Endothelial cell of umbilical vein (primary cell): ENCODE measurements at regions not wholly inside any gene's neighbourhood (a gene's known extent, or its start where the extent isn't known, plus 50 kb on each side); places are given as distances from the start of the nearest gene placed in this dataset.

Experiments
- BruUV-seq: library from RNA; stranded (reverse); fragments of 400-500 nt; replicated peaks from 2 replicates; lab custom pipeline; 2021; lab: Mats Ljungman, UMichigan
- CTCF ChIA-PET: fragments of 300-600, 350-600 bp; sonication (Branson Sonifier 250); formaldehyde crosslinking; loops from one replicate; lab custom pipeline; 2021; ENCODE audit warnings: antibody characterized with exemption, inconsistent platforms; lab: Charles Lee
- POLR2A ChIA-PET: fragments of 300-600, 350-600 bp; sonication (Branson Sonifier 250); formaldehyde crosslinking; loops from one replicate; lab custom pipeline; 2021; ENCODE audit warnings: antibody characterized with exemption, inconsistent platforms; lab: Charles Lee
- DNase-seq: peaks from one replicate; pipeline ENCODE4 v3.0.0-alpha.2; 2011; ENCODE audit warnings: low read depth, low spot score
- FAIRE-seq: peaks from 2 replicates; lab custom pipeline; 2011; peaks lifted over from hg19 to GRCh38; lab: Jason Lieb, UNC
- H2AFZ ChIP-seq: 2 replicates; pipeline ENCODE4 v1.6.0; 2012; ENCODE audit warnings: low read depth, low read length, control low read depth, inconsistent platforms
- H3K27ac ChIP-seq: 2 replicates; pipeline ENCODE4 v1.5.1; 2011; ENCODE audit warnings: low read depth, mild to moderate bottlenecking, control low read depth, low read length, moderate library complexity; ENCODE audit not compliant: insufficient read depth
- H3K27me3 ChIP-seq, 2 experiments: 2 replicates each; pipeline versions ENCODE4 v1.6.0 to v1.6.1; 2011; ENCODE audit warnings: low read length in 2 of 2, mixed read lengths in 1 of 2; ENCODE audit not compliant: control insufficient read depth in 2 of 2, insufficient read depth in 2 of 2
- H3K36me3 ChIP-seq, 2 experiments: 2 replicates in 1 of 2; 3 replicates in 1 of 2; pipeline ENCODE4 v1.5.1; 2011; ENCODE audit warnings: low read length in 2 of 2, mild to moderate bottlenecking in 1 of 2, moderate library complexity in 1 of 2; ENCODE audit not compliant: control insufficient read depth in 2 of 2, insufficient read depth in 2 of 2; ENCODE audit errors: extremely low read depth in 1 of 2
- H3K4me1 ChIP-seq: 3 replicates; pipeline ENCODE4 v1.5.1; 2011; ENCODE audit warnings: mild to moderate bottlenecking, low read length; ENCODE audit not compliant: control insufficient read depth, insufficient read depth; ENCODE audit errors: extremely low read depth
- H3K4me2 ChIP-seq: 2 replicates; pipeline ENCODE4 v1.6.1; 2011; ENCODE audit warnings: low read length, control low read depth, mixed read lengths; ENCODE audit not compliant: insufficient read depth
- H3K4me3 ChIP-seq, 3 experiments: fragments of 200-600 bp in 1 of 3; sonication (generic), shearing (Covaris generic) in 1 of 3; replicated peaks in 1 of 3; 2 replicates each; pipeline ENCODE4 v1.5.1; 2011 to 2016; ENCODE audit warnings: control low read depth in 3 of 3, low read length in 3 of 3, mild to moderate bottlenecking in 2 of 3, inconsistent platforms in 1 of 3, low read depth in 1 of 3, moderate library complexity in 1 of 3; ENCODE audit not compliant: insufficient read depth in 1 of 3
- H3K79me2 ChIP-seq: 2 replicates; pipeline ENCODE4 v1.6.0; 2012; ENCODE audit warnings: low read length, inconsistent platforms; ENCODE audit not compliant: control insufficient read depth, insufficient read depth
- H3K9ac ChIP-seq: replicated peaks from 2 replicates; pipeline ENCODE3; 2011; ENCODE audit warnings: low read length, control low read depth; ENCODE audit not compliant: insufficient read depth; ENCODE audit errors: extremely low read depth
- H3K9me1 ChIP-seq: replicated peaks from 3 replicates; pipeline ENCODE4 v1.6.0; 2011; ENCODE audit warnings: mild to moderate bottlenecking, low read length; ENCODE audit not compliant: control insufficient read depth, insufficient read depth; ENCODE audit errors: extremely low read depth
- H3K9me3 ChIP-seq: replicated peaks from 2 replicates; pipeline ENCODE4 v1.5.1; 2012; ENCODE audit warnings: low read length, inconsistent platforms; ENCODE audit not compliant: control insufficient read depth, insufficient read depth
- H4K20me1 ChIP-seq: replicated peaks from 2 replicates; pipeline ENCODE3; 2011; ENCODE audit warnings: mild to moderate bottlenecking, low read length; ENCODE audit not compliant: control insufficient read depth, insufficient read depth; ENCODE audit errors: extremely low read depth
- EZH2 ChIP-seq: IDR thresholded peaks from 2 replicates; pipeline ENCODE4 v1.6.1; 2012; ENCODE audit warnings: borderline replicate concordance, low read depth, mild to moderate bottlenecking, moderate library complexity, low read length, inconsistent platforms; ENCODE audit not compliant: severe bottlenecking
- FOS ChIP-seq: IDR thresholded peaks from 2 replicates; pipeline ENCODE4 v1.6.1; 2011; ENCODE audit warnings: mild to moderate bottlenecking, low read length, moderate library complexity, borderline replicate concordance; ENCODE audit not compliant: insufficient read depth
- JUN ChIP-seq: IDR thresholded peaks from 2 replicates; pipeline ENCODE4 v1.6.1; 2011; ENCODE audit warnings: borderline replicate concordance, low read depth; ENCODE audit not compliant: insufficient read length, insufficient read depth
- MYC ChIP-seq: IDR thresholded peaks from one replicate; pipeline ENCODE4 v1.6.1; 2011; ENCODE audit warnings: mild to moderate bottlenecking, low read depth, low read length
- POLR2A ChIP-seq: IDR thresholded peaks from 2 replicates; pipeline ENCODE4 v1.6.1; 2012; ENCODE audit warnings: low read depth, mild to moderate bottlenecking, control low read depth, low read length
- POLR2AphosphoS5 ChIP-seq: IDR thresholded peaks from 2 replicates; pipeline ENCODE4 v1.6.1; 2012; ENCODE audit warnings: low read depth, mild to moderate bottlenecking, control low read depth, low read length, moderate library complexity; ENCODE audit not compliant: insufficient read depth
- dilution Hi-C: fragments of 300-500 bp; cut with MboI; formaldehyde crosslinking; loops from one replicate; pipeline ENCODE4 v1.15.0; 2019; ENCODE audit warnings: low sequenced_read_pairs; ENCODE audit not compliant: extremely low pct_ligation_motif_present
- intact Hi-C: fragments of 100-400 bp; cut with micrococcal nuclease; formaldehyde crosslinking; loops from one replicate; pipeline ENCODE4 v1.10.0; 2022
- TF ChIP-seq, protein P1 (sequence below), 2 donors: IDR thresholded peaks; 1 replicate in 1 of 2; 2 replicates in 1 of 2; pipeline ENCODE4 v1.5.1; 2011; ENCODE audit warnings: low read length in 2 of 2, mild to moderate bottlenecking in 2 of 2, moderate library complexity in 2 of 2, control low read depth in 1 of 2, inconsistent platforms in 1 of 2, low read depth in 1 of 2; ENCODE audit not compliant: insufficient read depth in 1 of 2; ENCODE audit errors: extremely low read depth in 1 of 2
- TF ChIP-seq, protein P2 (sequence below): IDR thresholded peaks from 2 replicates; pipeline ENCODE4 v1.6.1; 2011; ENCODE audit not compliant: insufficient read depth, insufficient read length

DNA sequence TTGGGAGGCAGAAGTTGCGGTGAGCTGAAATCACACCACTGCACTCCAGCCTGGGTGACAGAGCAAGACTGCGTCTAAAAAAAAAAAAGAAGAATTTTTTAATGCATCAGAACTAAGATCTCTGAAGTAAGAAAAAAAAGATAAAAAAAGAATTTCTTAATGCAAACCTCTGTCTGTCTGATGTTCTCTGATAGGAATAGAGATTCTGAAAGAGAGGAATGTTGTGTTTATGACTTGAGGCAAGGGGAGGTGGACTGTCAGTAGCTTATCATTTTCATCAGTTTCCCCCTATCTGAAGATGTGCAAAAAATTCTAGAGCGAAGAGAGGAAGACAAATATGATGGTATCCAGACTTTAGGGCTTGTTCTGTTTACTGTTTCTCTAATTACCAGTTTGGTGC, 121.5 kb downstream of the SEC23IP start:
- no TSS peak for BruUV-seq
- no peak for TF ChIP-seq EZH2
- Histone ChIP-seq H3K27ac (no peak overlapping the region), H2AFZ (no peak overlapping the region), H3K4me2 (no peak overlapping the region), H3K4me3 (no peak overlapping the region), H3K9me3 (no peaks in the 10 kb centered on the region), H3K36me3 (no peaks in the 10 kb centered on the region), H4K20me1 (no peaks in the 10 kb centered on the region), H3K9ac (no peak overlapping the region), H3K9me1 (no peaks in the 10 kb centered on the region), H3K27me3 (no peaks in the 10 kb centered on the region), H3K4me1 (no peaks in the 10 kb centered on the region), H3K79me2 (no peaks in the 10 kb centered on the region)
- DNase-seq: no peak
- intact Hi-C loops (no loop called here), dilution Hi-C loops (no loop called here)
- ChIA-PET CTCF (no interaction called here), POLR2A (no interaction called here)
- no peak for FAIRE-seq

DNA sequence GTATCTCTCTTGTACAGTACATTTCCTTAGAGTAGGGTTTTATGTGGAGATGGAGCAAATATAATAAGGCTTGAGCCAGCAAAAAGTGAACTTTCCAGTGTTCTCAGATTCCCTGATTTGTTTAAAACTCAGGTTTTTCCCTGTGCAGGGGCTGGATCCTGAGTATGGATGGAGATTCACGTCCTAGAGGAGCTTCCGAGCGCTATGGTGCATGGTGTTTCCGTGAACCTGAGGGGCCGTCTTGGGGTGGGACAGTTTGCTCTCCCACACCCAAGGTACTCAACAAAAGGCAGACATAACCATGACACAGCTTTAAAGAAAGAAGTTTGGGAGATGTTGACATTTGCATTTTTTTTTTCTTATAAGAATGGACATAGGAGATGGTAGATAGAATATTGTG, 122.5 kb downstream of the SEC23IP start:
- Histone ChIP-seq H4K20me1 (no peaks in the 10 kb centered on the region), H3K4me2 (no peak overlapping the region), H3K9me1 (no peaks in the 10 kb centered on the region), H3K4me3 (no peak overlapping the region), H3K27ac (no peak overlapping the region), H2AFZ (no peak overlapping the region), H3K4me1 (no peaks in the 10 kb centered on the region), H3K36me3 (no peaks in the 10 kb centered on the region), H3K79me2 (no peaks in the 10 kb centered on the region), H3K27me3 (no peaks in the 10 kb centered on the region), H3K9ac (no peak overlapping the region), H3K9me3 (no peaks in the 10 kb centered on the region)
- ChIA-PET CTCF (no interaction called here), POLR2A (no interaction called here)
- intact Hi-C loops: no loop called here
- no peak for DNase-seq
- FAIRE-seq: no peak
- no TSS peak for BruUV-seq
- dilution Hi-C loops: no loop called here
- TF ChIP-seq MYC (no peak), POLR2AphosphoS5 (no peak), POLR2A (no peak), FOS (no peak), EZH2 (no peak), JUN (no peak)
- TF ChIP-seq, protein P1, sequence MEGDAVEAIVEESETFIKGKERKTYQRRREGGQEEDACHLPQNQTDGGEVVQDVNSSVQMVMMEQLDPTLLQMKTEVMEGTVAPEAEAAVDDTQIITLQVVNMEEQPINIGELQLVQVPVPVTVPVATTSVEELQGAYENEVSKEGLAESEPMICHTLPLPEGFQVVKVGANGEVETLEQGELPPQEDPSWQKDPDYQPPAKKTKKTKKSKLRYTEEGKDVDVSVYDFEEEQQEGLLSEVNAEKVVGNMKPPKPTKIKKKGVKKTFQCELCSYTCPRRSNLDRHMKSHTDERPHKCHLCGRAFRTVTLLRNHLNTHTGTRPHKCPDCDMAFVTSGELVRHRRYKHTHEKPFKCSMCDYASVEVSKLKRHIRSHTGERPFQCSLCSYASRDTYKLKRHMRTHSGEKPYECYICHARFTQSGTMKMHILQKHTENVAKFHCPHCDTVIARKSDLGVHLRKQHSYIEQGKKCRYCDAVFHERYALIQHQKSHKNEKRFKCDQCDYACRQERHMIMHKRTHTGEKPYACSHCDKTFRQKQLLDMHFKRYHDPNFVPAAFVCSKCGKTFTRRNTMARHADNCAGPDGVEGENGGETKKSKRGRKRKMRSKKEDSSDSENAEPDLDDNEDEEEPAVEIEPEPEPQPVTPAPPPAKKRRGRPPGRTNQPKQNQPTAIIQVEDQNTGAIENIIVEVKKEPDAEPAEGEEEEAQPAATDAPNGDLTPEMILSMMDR (IDR thresholded peaks at IDR 0.05; ENCODE audit: extremely low read depth in 1 of 2, insufficient read depth in 1 of 2, low read depth in 1 of 2, low read length in 2 of 2): no peak
- TF ChIP-seq, protein P2, sequence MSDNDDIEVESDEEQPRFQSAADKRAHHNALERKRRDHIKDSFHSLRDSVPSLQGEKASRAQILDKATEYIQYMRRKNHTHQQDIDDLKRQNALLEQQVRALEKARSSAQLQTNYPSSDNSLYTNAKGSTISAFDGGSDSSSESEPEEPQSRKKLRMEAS: no peak
